ENCODE measurements at regions not wholly inside any gene's neighbourhood (a gene's known extent, or its start where the extent isn't known, plus 50 kb on each side); places are given as distances from the start of the nearest gene placed in this dataset.
"Not testable (repeated sequence)": the region's sequence is repeated elsewhere in the genome, so short reads cannot be mapped to it uniquely, and the experiment has no call there.

- not testable (repeated sequence) for DNase-seq (ENCODE audit: low read depth)
Measured at GRCh38 chr2:91521944-91522343, 2830.5 kb downstream of the RPIA start.

- not testable (repeated sequence) for DNase-seq (ENCODE audit: low read depth)
Measured at GRCh38 chr2:91522877-91523276, 2831.4 kb downstream of the RPIA start.

- DNase-seq (ENCODE audit: low read depth): not testable (repeated sequence)
Measured at GRCh38 chr2:91523751-91524150, 2832.3 kb downstream of the RPIA start.

- not testable (repeated sequence) for DNase-seq (ENCODE audit: low read depth)
Measured at GRCh38 chr2:91525587-91525986, 2834.1 kb downstream of the RPIA start.

- DNase-seq (ENCODE audit: low read depth): not testable (repeated sequence)
Measured at GRCh38 chr2:91526083-91526482, 2834.6 kb downstream of the RPIA start.

- DNase-seq (ENCODE audit: low read depth): not testable (repeated sequence)
Measured at GRCh38 chr2:91527056-91527455, 2835.6 kb downstream of the RPIA start.

- DNase-seq (ENCODE audit: low read depth): not testable (repeated sequence)
Measured at GRCh38 chr2:91527491-91528031, 2836.1 kb downstream of the RPIA start.

GRCh38 chr2:91528361-91528760 lies 2836.9 kb downstream of the RPIA start:
- DNase-seq (ENCODE audit: low read depth): not testable (repeated sequence)

GRCh38 chr2:91536109-91536508 lies 2844.6 kb downstream of the RPIA start:
- DNase-seq (ENCODE audit: low read depth): not testable (repeated sequence)

GRCh38 chr2:91536549-91537263 lies 2845.2 kb downstream of the RPIA start:
- not testable (repeated sequence) for DNase-seq (ENCODE audit: low read depth)

GRCh38 chr2:91549316-91549715 lies 2857.8 kb downstream of the RPIA start:
- DNase-seq (ENCODE audit: low read depth): not testable (repeated sequence)

- DNase-seq (ENCODE audit: low read depth): not testable (repeated sequence)
Measured at GRCh38 chr2:91558234-91558633, 2866.8 kb downstream of the RPIA start.

GRCh38 chr2:91559269-91559668 lies 2867.8 kb downstream of the RPIA start:
- not testable (repeated sequence) for DNase-seq (ENCODE audit: low read depth)

GRCh38 chr2:91559886-91560614 lies 2868.6 kb downstream of the RPIA start:
- not testable (repeated sequence) for DNase-seq (ENCODE audit: low read depth)

- DNase-seq (ENCODE audit: low read depth): not testable (repeated sequence)
Measured at GRCh38 chr2:91562184-91562583, 2870.7 kb downstream of the RPIA start.

GRCh38 chr2:91564700-91565099 lies 2873.2 kb downstream of the RPIA start:
- DNase-seq (ENCODE audit: low read depth): not testable (repeated sequence)

GRCh38 chr2:91565689-91566430 lies 2874.4 kb downstream of the RPIA start:
- not testable (repeated sequence) for DNase-seq (ENCODE audit: low read depth)

- not testable (repeated sequence) for DNase-seq (ENCODE audit: low read depth)
Measured at GRCh38 chr2:91566611-91567010, 2875.1 kb downstream of the RPIA start.

GRCh38 chr2:91567546-91568335 lies 2876.3 kb downstream of the RPIA start:
- DNase-seq (ENCODE audit: low read depth): not testable (repeated sequence)

- not testable (repeated sequence) for DNase-seq (ENCODE audit: low read depth)
Measured at GRCh38 chr2:91568391-91569338, 2877.2 kb downstream of the RPIA start.
